ENCODE measurements at regions not wholly inside any gene's neighbourhood (a gene's known extent, or its start where the extent isn't known, plus 50 kb on each side); places are given as distances from the start of the nearest gene placed in this dataset.

DNA sequence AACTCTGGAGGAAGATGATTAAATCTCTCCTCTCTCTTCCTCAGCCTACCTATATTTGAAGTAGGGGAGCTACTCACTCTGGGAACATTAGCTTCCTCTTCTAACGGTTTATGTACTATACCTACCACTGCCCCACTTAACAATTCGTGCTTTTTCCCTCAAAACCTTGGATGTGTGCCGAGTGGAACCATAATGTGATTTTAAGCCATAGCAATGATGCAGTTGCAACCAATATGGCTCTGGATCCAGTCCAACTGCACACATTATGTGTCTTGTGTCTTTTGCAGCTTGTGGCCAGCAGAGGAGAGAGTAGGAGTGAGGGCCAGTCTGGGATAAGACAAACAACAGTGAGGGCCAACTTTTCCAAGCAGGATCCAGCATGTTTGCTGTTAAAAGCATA, 170.7 kb downstream of the GATA3 start:
- Mint-ChIP-seq H3K27ac (no peak overlapping the region), H3K4me3 (no peak overlapping the region), H3K4me1 (no peaks in the 10 kb centered on the region), H3K36me3 (no peaks in the 10 kb centered on the region), H3K9me3 (no peaks in the 10 kb centered on the region), H3K27me3 (no peaks in the 10 kb centered on the region)
- no peak for ATAC-seq (ENCODE audit: low read depth)
- DNase-seq (ENCODE audit: low spot score in 2 of 2) = no peak

DNA sequence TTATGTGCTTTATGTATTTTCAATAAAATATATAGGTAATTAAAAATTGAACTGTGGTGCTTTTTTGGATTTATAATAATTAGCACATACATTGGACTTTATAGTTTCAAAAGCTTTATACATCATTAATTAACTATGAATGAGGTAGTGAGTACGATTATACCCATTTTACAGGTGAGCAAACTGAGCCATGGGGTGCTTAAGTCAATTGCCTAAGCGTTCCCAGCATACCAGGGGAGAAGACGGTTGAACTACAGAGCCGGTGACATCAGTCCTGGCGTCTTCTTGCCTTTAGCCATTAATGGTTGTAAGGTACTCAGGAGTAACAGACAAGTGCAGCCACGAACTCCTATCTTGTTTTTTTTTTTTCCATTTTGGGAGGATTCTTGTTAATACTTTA, 172.8 kb downstream of the GATA3 start:
- Mint-ChIP-seq H3K36me3 (no peaks in the 10 kb centered on the region), H3K9me3 (no peaks in the 10 kb centered on the region), H3K4me3 (no peak overlapping the region), H3K27me3 (no peaks in the 10 kb centered on the region), H3K4me1 (no peaks in the 10 kb centered on the region), H3K27ac (no peak overlapping the region)
- DNase-seq (ENCODE audit: low spot score in 2 of 2) = no peak
- no peak for ATAC-seq (ENCODE audit: low read depth)

DNA sequence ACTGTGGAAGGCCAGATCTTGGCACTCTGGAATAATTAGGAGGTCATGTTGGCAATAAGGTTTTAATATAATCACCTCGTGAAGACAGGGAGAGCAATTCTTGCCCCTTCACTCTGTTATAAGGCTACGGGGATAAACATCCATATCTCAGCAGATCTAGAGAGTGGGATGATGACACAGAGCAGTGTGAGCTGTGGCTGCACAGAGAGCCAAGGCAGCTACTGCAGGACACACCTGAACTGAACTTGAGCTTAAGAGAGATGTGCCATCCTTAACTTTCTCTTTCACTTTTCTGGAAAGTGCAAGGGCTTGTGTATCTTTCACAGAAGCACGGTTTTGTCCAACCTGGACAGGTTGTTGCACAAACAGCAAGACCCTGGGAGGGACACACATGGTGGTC, 174.7 kb downstream of the GATA3 start:
- H3K4me1 Mint-ChIP-seq = no peaks in the 10 kb centered on the region
- no peak for ATAC-seq (ENCODE audit: low read depth)
- H3K4me3 Mint-ChIP-seq = no peak overlapping the region
- no peak overlapping the region for H3K27ac Mint-ChIP-seq
- no peaks in the 10 kb centered on the region for H3K9me3 Mint-ChIP-seq
- no peaks in the 10 kb centered on the region for H3K36me3 Mint-ChIP-seq
- no peaks in the 10 kb centered on the region for H3K27me3 Mint-ChIP-seq
- DNase-seq (ENCODE audit: low spot score in 2 of 2) = no peak

DNA sequence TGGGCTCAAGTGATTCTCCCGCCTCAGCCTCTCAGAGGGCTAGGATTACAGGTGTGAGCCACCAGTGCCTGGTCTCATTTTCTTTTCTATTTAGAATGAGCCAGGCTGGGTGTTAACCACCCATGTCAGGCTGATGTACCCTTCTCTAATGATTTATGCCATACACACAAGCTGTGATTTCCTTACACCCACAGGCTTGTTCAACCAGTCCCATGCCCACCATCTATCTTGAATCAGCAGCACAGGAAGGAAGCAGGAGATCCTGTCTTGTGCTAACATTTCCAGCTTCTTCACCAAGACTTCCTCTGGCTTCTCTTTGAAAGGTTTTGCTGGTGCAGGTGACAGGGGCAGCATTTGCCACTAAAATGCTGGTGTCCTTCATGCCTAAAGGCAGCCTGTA, 176.4 kb downstream of the GATA3 start:
- H3K9me3 Mint-ChIP-seq = no peaks in the 10 kb centered on the region
- H3K4me3 Mint-ChIP-seq = no peak overlapping the region
- no peaks in the 10 kb centered on the region for H3K36me3 Mint-ChIP-seq
- H3K27me3 Mint-ChIP-seq = no peaks in the 10 kb centered on the region
- no peak for DNase-seq (ENCODE audit: low spot score in 2 of 2)
- no peak overlapping the region for H3K27ac Mint-ChIP-seq
- no peaks in the 10 kb centered on the region for H3K4me1 Mint-ChIP-seq
- ATAC-seq (ENCODE audit: low read depth) = no peak

DNA sequence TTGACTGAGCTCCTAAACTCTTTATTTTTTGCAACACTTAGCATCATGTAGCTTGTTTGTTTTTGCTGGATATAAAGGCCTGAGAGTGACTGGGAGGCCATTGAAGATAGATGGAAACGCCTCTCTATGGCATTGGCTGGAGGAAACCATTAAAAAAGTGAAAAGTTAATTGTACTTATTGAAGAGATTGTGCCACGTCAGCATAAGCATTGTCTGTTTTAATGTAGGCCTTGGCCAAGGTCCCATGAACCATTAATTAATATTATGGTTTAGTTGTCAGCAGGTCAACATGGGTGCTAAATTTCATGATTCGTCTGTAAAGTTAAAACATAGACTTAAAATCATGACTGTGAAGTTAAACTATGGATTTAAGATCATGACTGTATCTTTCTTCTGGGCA, 178.6 kb downstream of the GATA3 start:
- no peaks in the 10 kb centered on the region for H3K4me1 Mint-ChIP-seq
- ATAC-seq (ENCODE audit: low read depth) (no peak), DNase-seq (ENCODE audit: low spot score in 2 of 2) (no peak)
- H3K4me3 Mint-ChIP-seq = no peak overlapping the region
- H3K9me3 Mint-ChIP-seq = no peaks in the 10 kb centered on the region
- no peaks in the 10 kb centered on the region for H3K27me3 Mint-ChIP-seq
- H3K27ac Mint-ChIP-seq = no peak overlapping the region
- H3K36me3 Mint-ChIP-seq = no peaks in the 10 kb centered on the region

DNA sequence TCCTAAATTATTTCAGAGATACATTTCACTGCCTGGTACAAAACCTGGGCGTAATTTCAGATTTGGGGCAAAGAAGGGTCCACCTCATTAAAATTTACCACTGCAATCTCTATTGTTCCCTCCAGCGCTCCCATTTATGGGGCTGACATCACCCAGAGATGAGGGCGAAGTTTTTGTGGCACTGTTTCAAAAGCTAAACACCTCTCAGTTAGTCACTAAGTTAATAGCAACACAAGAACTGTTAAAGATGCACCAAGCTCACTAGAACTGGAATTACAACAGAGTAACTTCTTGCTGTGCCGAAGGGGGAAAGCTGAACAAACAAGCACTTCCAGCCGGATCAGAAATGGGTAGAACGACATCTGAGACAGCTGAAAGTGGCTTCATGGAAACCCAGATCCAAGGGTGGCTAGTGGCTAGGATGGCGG, 179.4 kb downstream of the GATA3 start:
- Mint-ChIP-seq H3K27ac (no peak overlapping the region), H3K27me3 (no peaks in the 10 kb centered on the region), H3K9me3 (no peaks in the 10 kb centered on the region), H3K4me1 (no peaks in the 10 kb centered on the region), H3K4me3 (no peak overlapping the region), H3K36me3 (no peaks in the 10 kb centered on the region)
- no peak for DNase-seq (ENCODE audit: low spot score in 2 of 2)
- ATAC-seq (ENCODE audit: low read depth) = no peak

DNA sequence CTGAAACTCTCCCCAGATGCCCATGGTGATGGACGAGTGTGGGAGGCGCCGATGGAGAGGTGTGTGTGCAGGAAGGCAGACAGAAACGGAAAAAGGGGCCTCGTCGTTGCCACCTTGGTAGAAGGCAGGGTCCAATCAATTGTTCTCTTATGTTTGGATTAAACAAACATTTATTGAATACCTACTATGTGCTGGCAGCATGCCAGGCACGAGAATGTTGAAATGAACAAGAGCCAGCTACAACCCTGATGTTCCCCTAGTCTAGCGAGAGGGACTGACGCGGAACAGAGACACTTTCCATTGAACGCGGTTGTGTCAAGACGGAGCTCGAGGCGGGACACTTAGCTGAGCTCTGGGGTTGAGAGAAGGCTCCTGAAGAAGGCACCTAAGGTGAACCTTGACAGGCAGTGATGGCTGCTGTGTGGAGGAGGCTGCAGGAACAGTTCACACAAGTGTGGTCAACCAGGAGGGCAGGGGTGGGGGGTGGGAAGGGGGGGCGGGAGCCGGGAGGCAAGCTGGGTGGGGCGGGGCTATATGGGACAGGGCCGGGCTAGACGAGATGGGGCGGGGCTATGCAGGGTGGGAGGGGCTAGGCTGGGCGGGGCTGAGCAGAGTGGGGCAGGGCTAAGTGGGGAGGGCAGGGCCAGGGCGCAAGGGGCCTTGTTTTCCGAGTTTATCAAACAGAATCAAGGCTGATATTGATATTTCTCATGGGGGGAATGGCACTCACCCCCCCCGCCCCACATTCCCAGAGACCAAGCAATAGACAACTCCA, 181.0 kb downstream of the GATA3 start:
- no peak for ATAC-seq (ENCODE audit: low read depth)
- H3K27me3 Mint-ChIP-seq = no peaks in the 10 kb centered on the region

DNA sequence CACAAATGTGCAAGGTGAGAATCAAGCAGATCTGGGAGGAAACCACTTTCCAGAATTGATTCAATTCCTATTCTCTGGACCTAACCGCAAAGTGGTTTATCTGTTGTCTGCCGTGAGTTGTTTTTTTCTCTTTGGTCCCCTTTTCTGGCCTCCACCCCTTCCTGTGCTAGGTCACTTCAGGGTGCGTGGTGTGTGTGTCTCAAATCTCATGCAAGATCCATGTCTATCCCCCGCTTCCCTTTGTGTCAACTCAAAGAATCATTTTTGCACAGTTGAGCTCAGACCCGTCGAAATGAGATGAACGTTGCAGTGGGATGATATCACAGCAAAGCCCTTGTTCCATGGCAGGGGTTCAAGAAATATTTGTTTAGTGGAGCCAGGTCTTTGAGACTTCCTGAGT, 184.5 kb downstream of the GATA3 start:
- no peak overlapping the region for H3K27ac Mint-ChIP-seq
- DNase-seq (ENCODE audit: low spot score in 2 of 2) (no peak), ATAC-seq (ENCODE audit: low read depth) (no peak)
- H3K9me3 Mint-ChIP-seq = no peaks in the 10 kb centered on the region
- no peaks in the 10 kb centered on the region for H3K4me1 Mint-ChIP-seq
- H3K4me3 Mint-ChIP-seq = no peak overlapping the region
- no peaks in the 10 kb centered on the region for H3K36me3 Mint-ChIP-seq
- H3K27me3 Mint-ChIP-seq = peaks cover 2% of the 10 kb centered on the region

More for the DNA sequence above, 181.0 kb downstream of the GATA3 start:
- H3K4me3 Mint-ChIP-seq = no peak overlapping the region
- no peaks in the 10 kb centered on the region for H3K9me3 Mint-ChIP-seq
- H3K36me3 Mint-ChIP-seq = no peaks in the 10 kb centered on the region
- H3K27ac Mint-ChIP-seq = no peak overlapping the region
- DNase-seq (ENCODE audit: low spot score in 2 of 2) = no peak
- H3K4me1 Mint-ChIP-seq = no peaks in the 10 kb centered on the region

DNA sequence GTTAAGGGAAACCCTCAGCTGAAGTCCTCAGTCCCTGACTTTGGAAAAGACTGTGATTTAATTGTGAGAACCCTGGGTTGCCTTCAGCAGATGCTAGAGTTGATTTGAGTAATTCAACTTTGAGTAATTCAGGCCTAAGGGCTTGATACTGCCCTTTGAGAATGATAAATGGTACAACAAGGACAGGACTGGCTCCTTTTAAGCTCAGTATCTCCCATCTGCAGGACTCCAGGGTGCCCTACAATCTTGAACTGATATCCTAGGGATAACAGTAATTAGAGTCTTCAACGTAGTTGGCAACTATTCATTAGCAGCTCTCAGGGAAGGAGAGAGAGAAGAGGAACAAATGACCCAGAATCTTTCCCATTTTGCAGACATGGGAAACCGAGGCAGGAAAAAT, 186.4 kb downstream of the GATA3 start:
- Mint-ChIP-seq H3K9me3 (no peaks in the 10 kb centered on the region), H3K27ac (no peak overlapping the region), H3K4me3 (no peak overlapping the region), H3K27me3 (peaks cover 2% of the 10 kb centered on the region), H3K4me1 (no peaks in the 10 kb centered on the region), H3K36me3 (no peaks in the 10 kb centered on the region)
- no peak for ATAC-seq (ENCODE audit: low read depth)
- DNase-seq (ENCODE audit: low spot score in 2 of 2) = no peak

DNA sequence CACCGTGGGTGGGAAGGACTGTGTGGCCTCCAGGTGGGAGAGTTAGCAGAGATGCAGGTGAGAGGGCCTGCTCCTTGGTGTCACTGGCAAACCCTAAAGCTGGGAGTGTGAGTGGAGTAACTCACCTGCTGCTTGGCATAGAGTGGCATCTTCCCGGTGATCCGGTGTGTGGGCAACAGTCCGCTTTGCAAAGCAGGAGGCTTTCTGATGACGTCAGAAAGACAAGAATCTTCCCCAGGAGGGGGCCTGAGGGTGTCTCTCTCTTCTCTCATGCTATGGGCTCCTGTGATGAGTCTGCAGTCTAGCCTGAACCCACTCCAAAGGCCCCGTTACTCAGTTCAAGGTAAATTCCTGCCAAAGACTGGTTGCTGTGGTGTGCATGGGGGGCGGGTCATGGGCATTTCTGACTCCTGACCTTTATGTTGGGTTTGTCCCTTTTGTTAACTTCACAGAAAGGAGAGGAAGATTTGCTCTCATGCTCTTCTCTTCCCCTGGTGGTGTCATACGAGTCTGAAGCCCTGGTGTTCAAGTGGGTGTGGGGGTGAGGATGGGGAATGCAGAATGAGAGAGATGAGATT, 187.9 kb downstream of the GATA3 start:
- no peak overlapping the region for H3K4me3 Mint-ChIP-seq

DNA sequence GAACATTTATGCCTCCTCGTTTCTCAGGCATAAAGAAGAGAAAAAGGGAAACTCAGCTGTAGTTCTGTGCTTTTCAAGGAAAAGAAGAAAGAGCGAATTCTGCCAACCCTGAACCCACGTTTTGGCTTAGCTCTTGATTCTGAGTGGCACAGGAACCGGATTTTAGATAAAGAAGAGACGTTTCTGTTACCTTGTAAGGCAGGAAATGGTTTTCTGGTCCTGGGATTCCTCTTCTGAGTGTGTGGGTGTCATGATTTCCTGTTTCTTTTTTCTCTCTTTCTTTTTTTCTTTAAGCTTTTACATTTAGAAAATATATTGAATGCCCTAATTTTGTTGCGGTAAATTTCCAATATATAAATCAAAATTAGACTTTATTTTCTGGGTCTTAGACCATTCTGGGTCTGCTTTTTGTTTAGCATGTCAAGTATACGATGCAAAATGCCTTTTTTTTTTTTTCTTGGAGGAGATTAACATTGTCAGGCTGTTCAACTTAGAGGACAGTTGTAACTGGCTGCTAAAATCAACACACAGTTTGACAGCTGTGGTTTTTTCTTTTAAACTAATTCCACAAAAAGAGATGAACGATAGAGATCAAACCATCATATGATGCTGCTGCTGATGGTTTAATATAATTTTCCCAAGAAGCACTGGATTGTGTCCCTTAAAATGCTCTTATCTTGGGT, 190.8 kb downstream of the GATA3 start:
- Mint-ChIP-seq H3K4me3 (no peak overlapping the region), H3K27me3 (peaks cover 2% of the 10 kb centered on the region), H3K36me3 (no peaks in the 10 kb centered on the region), H3K27ac (no peak overlapping the region), H3K9me3 (peaks cover 1% of the 10 kb centered on the region), H3K4me1 (no peaks in the 10 kb centered on the region)
- ATAC-seq (ENCODE audit: low read depth) = no peak
- DNase-seq (ENCODE audit: low spot score in 2 of 2) = no peak

More for the DNA sequence above, 187.9 kb downstream of the GATA3 start:
- Mint-ChIP-seq H3K9me3 (no peaks in the 10 kb centered on the region), H3K27ac (no peak overlapping the region), H3K27me3 (peaks cover 2% of the 10 kb centered on the region), H3K4me1 (no peaks in the 10 kb centered on the region), H3K36me3 (no peaks in the 10 kb centered on the region)
- ATAC-seq (ENCODE audit: low read depth) (no peak), DNase-seq (ENCODE audit: low spot score in 2 of 2) (no peak)

DNA sequence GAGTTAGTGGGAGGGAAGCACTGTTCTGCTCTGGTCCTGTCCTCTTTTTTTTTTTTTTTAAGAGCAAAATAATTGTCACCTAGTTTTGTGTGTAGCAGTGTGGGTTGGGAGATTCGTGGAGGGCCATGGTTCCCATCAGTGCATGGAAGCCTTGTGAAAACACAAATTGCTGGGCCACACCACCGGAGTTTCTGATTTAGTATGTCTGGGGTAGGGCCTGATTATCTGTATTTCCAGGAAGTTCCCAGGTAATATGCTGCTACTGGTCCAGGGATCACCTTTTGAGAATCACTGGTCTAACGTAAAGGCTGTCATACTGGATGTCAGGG, 191.3 kb downstream of the GATA3 start:
- Mint-ChIP-seq H3K9me3 (peaks cover 1% of the 10 kb centered on the region), H3K4me1 (no peaks in the 10 kb centered on the region), H3K4me3 (no peak overlapping the region), H3K27ac (no peak overlapping the region), H3K36me3 (no peaks in the 10 kb centered on the region), H3K27me3 (peaks cover 2% of the 10 kb centered on the region)
- ATAC-seq (ENCODE audit: low read depth) = no peak
- no peak for DNase-seq (ENCODE audit: low spot score in 2 of 2)

DNA sequence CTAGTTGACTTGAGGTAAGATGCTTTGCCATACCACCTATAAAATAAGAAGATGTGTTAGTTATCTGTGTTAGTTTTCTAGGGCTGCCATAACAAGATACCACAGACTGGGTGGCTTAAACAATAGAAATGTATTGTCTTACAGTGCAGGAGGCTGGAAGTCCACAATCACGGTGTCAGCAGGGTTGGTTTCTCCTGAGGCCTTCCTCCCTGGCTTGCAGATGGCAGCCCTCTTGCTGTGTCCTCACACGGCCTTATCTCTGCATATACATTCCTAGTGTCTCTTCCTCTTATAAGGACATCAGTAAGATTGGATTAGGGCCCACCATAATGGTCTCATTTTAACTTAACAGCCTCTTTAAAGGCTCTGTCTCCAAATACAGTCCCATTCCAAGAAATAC, 192.1 kb downstream of the GATA3 start:
- DNase-seq (ENCODE audit: low spot score in 2 of 2) (no peak), ATAC-seq (ENCODE audit: low read depth) (no peak)
- peaks cover 1% of the 10 kb centered on the region for H3K9me3 Mint-ChIP-seq
- no peaks in the 10 kb centered on the region for H3K36me3 Mint-ChIP-seq
- H3K4me3 Mint-ChIP-seq = no peak overlapping the region
- no peaks in the 10 kb centered on the region for H3K4me1 Mint-ChIP-seq
- H3K27ac Mint-ChIP-seq = no peak overlapping the region
- H3K27me3 Mint-ChIP-seq = no peaks in the 10 kb centered on the region

DNA sequence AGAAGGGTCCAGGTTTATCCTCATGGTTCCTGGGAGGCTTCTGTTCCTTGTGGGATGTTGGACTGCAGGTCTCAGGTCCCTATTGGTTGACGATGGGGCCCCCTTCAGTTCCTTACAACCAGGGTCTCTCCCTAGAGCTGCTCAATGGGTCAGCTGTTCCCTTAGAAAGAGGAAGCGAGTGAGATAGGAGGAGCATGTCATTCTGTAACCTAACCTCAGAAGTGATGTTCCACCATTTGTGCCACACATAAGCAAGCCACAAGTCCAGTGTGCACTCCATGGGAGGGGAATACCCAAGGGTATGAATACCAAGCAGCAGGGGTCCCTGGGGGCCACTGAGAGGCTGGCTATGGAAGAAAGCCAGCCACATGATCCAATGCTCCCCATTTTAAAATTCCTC, 192.7 kb downstream of the GATA3 start:
- peaks cover 1% of the 10 kb centered on the region for H3K9me3 Mint-ChIP-seq
- H3K36me3 Mint-ChIP-seq = no peaks in the 10 kb centered on the region
- H3K27ac Mint-ChIP-seq = no peak overlapping the region
- no peaks in the 10 kb centered on the region for H3K4me1 Mint-ChIP-seq
- DNase-seq (ENCODE audit: low spot score in 2 of 2) (no peak), ATAC-seq (ENCODE audit: low read depth) (no peak)
- H3K4me3 Mint-ChIP-seq = no peak overlapping the region
- no peaks in the 10 kb centered on the region for H3K27me3 Mint-ChIP-seq

DNA sequence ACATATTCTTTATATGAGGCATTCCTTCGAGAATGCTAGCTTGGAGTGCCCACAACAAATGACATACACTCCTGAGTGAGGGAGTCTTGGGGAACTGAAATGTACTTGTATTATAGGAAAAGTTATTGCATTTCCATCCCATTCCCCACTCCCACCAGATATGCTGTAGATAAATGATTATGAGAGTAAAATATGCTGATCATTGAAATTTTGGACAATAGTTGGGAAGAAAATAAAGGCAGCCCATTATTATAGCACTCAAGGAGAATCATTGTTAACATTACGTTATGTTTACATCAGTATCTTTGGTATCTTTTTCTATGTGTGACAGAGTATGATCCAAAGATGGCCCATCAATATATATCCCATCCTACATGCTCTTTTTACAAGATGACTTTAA, 194.4 kb downstream of the GATA3 start:
- H3K4me1 Mint-ChIP-seq = no peaks in the 10 kb centered on the region
- H3K36me3 Mint-ChIP-seq = no peaks in the 10 kb centered on the region
- H3K27ac Mint-ChIP-seq = no peak overlapping the region
- H3K27me3 Mint-ChIP-seq = peaks cover 2% of the 10 kb centered on the region
- H3K9me3 Mint-ChIP-seq = peaks cover 1% of the 10 kb centered on the region
- DNase-seq (ENCODE audit: low spot score in 2 of 2) = no peak
- H3K4me3 Mint-ChIP-seq = no peak overlapping the region
- ATAC-seq (ENCODE audit: low read depth) = no peak

Measured in memory B cell (primary cell).